Aorta (tissue), 5 donors: ENCODE measurements at regions not wholly inside any gene's neighbourhood (a gene's known extent, or its start where the extent isn't known, plus 50 kb on each side); places are given as distances from the start of the nearest gene placed in this dataset.

Source experiments
- ATAC-seq: fragments of 200-7000 bp; cut with Tn5 transposase; one replicate; pipeline ENCODE4 v1.9.1; 2022; ENCODE audit warnings: moderate library complexity; ENCODE audit not compliant: low FRiP score
- DNase-seq, 2 donors: peaks; one replicate each; pipeline ENCODE4 v3.0.0-alpha.2; 2020
- H3K27ac ChIP-seq, 2 donors: one replicate each; pipeline ENCODE4 v1.5.1; 2013; ENCODE audit warnings: low read length in 2 of 2, mild to moderate bottlenecking in 2 of 2, moderate library complexity in 2 of 2, control low read depth in 1 of 2, inconsistent platforms in 1 of 2, low read depth in 1 of 2
- H3K27me3 ChIP-seq, 2 donors: one replicate each; pipeline ENCODE4 v1.6.1; 2013; ENCODE audit warnings: control low read depth in 1 of 2, low read length in 1 of 2, mild to moderate bottlenecking in 1 of 2, moderate library complexity in 1 of 2; ENCODE audit not compliant: insufficient read depth in 2 of 2, control insufficient read depth in 1 of 2
- H3K36me3 ChIP-seq, 2 donors: one replicate each; pipeline ENCODE4 v1.6.1; 2013; ENCODE audit warnings: control low read depth in 1 of 2, low read length in 1 of 2, mild to moderate bottlenecking in 1 of 2; ENCODE audit not compliant: insufficient read depth in 2 of 2, control insufficient read depth in 1 of 2
- H3K4me1 ChIP-seq, 2 donors: one replicate each; pipeline ENCODE4 v1.6.1; 2013; ENCODE audit warnings: low read length in 2 of 2, control low read depth in 1 of 2, mild to moderate bottlenecking in 1 of 2, moderate library complexity in 1 of 2; ENCODE audit not compliant: insufficient read depth in 2 of 2, control insufficient read depth in 1 of 2
- H3K4me3 ChIP-seq, 2 donors: one replicate each; pipeline ENCODE4 v1.5.1; 2013; ENCODE audit warnings: low read length in 2 of 2, control low read depth in 1 of 2, mild to moderate bottlenecking in 1 of 2
- H3K9me3 ChIP-seq: one replicate; pipeline ENCODE4 v1.6.1; 2013; ENCODE audit warnings: mild to moderate bottlenecking, low read length; ENCODE audit not compliant: control insufficient read depth
- WGBS, 2 donors: extraction: QIAGEN DNeasy Blood & Tissue Kit; methylation state at CpG; one replicate each; pipeline ENCODE4 v1.1.7; 2013; 5-methylcytosine and 5-hydroxymethylcytosine counted together
- intact Hi-C, 2 donors: fragments of 100-400 bp; cut with DNase I; formaldehyde crosslinking; loops; one replicate each; pipeline versions ENCODE4 v1.14.2 to v1.15.0; 2022
- donor health status: healthy with polysubstance abuse.
- donor health status: Bipolar disorder and iron deficiency.
- donor health status: DM: no; HTN: no; CAD: no.
- donor health status: DM: no; HTN: no; CAD: no.
- donor health status: DM: yes; HTN: yes; CAD: no.

GRCh38 chr13:97135883-97136282, 86.2 kb upstream of the MBNL2 start:
- H3K27me3 ChIP-seq = no peaks in the 10 kb centered on the region
- ATAC-seq = no peak
- DNase-seq = no peak
- no peak overlapping the region for H3K27ac ChIP-seq
- H3K4me3 ChIP-seq = no peak overlapping the region
- H3K36me3 ChIP-seq = no peaks in the 10 kb centered on the region
- WGBS, 2 donors = 57 to 63% methylated on average over 4 of the region's 4 CpGs
- H3K4me1 ChIP-seq = no peaks in the 10 kb centered on the region
- intact Hi-C loops = no loop called here
- no peaks in the 10 kb centered on the region for H3K9me3 ChIP-seq

GRCh38 chr13:97136418-97136817, 85.7 kb upstream of the MBNL2 start:
- DNase-seq (no peak), ATAC-seq (no peak)
- Histone ChIP-seq H3K9me3 (no peaks in the 10 kb centered on the region), H3K36me3 (no peaks in the 10 kb centered on the region), H3K27me3 (no peaks in the 10 kb centered on the region), H3K4me3 (no peak overlapping the region), H3K4me1 (no peaks in the 10 kb centered on the region), H3K27ac (no peak overlapping the region)
- WGBS, 2 donors = 28 to 33% methylated on average over 3 of the region's 3 CpGs
- intact Hi-C loops = no loop called here

- ATAC-seq (no peak), DNase-seq (no peak)
- no peaks in the 10 kb centered on the region for H3K36me3 ChIP-seq
- intact Hi-C loops = no loop called here
- no peaks in the 10 kb centered on the region for H3K27me3 ChIP-seq
- no peak overlapping the region for H3K27ac ChIP-seq
- no peaks in the 10 kb centered on the region for H3K9me3 ChIP-seq
- no peak overlapping the region for H3K4me3 ChIP-seq
- 91 to 93% methylated on average over 3 of the region's 3 CpGs for WGBS, 2 donors
- H3K4me1 ChIP-seq = no peaks in the 10 kb centered on the region
Measured at GRCh38 chr13:97139691-97140090, 82.4 kb upstream of the MBNL2 start.

- no peak for ATAC-seq
- H3K9me3 ChIP-seq = no peaks in the 10 kb centered on the region
- WGBS, 2 donors = 88 to 89% methylated on average over 6 of the region's 6 CpGs
- H3K36me3 ChIP-seq = no peaks in the 10 kb centered on the region
- intact Hi-C loops = no loop called here
- no peaks in the 10 kb centered on the region for H3K4me1 ChIP-seq
- H3K4me3 ChIP-seq = no peak overlapping the region
- H3K27me3 ChIP-seq = no peaks in the 10 kb centered on the region
- H3K27ac ChIP-seq = no peak overlapping the region
- no peak for DNase-seq
Measured at GRCh38 chr13:97140131-97140530, 82.0 kb upstream of the MBNL2 start.

- DNase-seq (no peak), ATAC-seq (no peak)
- Histone ChIP-seq H3K4me3 (no peak overlapping the region), H3K9me3 (no peaks in the 10 kb centered on the region), H3K36me3 (no peaks in the 10 kb centered on the region), H3K4me1 (no peaks in the 10 kb centered on the region), H3K27me3 (no peaks in the 10 kb centered on the region), H3K27ac (no peak overlapping the region)
- WGBS, 2 donors = 63 to 71% methylated on average over 3 of the region's 3 CpGs
- intact Hi-C loops = no loop called here
Measured at GRCh38 chr13:97140611-97141010, 81.5 kb upstream of the MBNL2 start.

GRCh38 chr13:97141097-97141496, 81.0 kb upstream of the MBNL2 start:
- H3K27me3 ChIP-seq = no peaks in the 10 kb centered on the region
- DNase-seq = no peak
- intact Hi-C loops = no loop called here
- no peaks in the 10 kb centered on the region for H3K9me3 ChIP-seq
- H3K4me3 ChIP-seq = no peak overlapping the region
- no peak overlapping the region for H3K27ac ChIP-seq
- WGBS, 2 donors = 85 to 87% methylated on average over 3 of the region's 3 CpGs
- ATAC-seq = no peak
- no peaks in the 10 kb centered on the region for H3K4me1 ChIP-seq
- H3K36me3 ChIP-seq = no peaks in the 10 kb centered on the region

- H3K27me3 ChIP-seq = no peaks in the 10 kb centered on the region
- 8% methylated on average over 5 of the region's 5 CpGs for WGBS, 2 donors
- DNase-seq = no peak
- H3K4me3 ChIP-seq = no peak overlapping the region
- no peaks in the 10 kb centered on the region for H3K36me3 ChIP-seq
- H3K9me3 ChIP-seq = no peaks in the 10 kb centered on the region
- peak; percentile 83 for ATAC-seq
- H3K27ac ChIP-seq = no peak overlapping the region
- H3K4me1 ChIP-seq = no peaks in the 10 kb centered on the region
- intact Hi-C loops = no loop called here
Measured at GRCh38 chr13:97141564-97142005, 80.5 kb upstream of the MBNL2 start.

GRCh38 chr13:97142452-97142851, 79.7 kb upstream of the MBNL2 start:
- WGBS, 2 donors = 77 to 82% methylated on average over 8 of the region's 8 CpGs
- peak; percentile 31 for ATAC-seq
- Histone ChIP-seq H3K4me3 (no peak overlapping the region), H3K4me1 (no peaks in the 10 kb centered on the region), H3K27me3 (no peaks in the 10 kb centered on the region), H3K27ac (no peak overlapping the region), H3K9me3 (no peaks in the 10 kb centered on the region), H3K36me3 (no peaks in the 10 kb centered on the region)
- DNase-seq = no peak
- intact Hi-C loops = no loop called here

- ATAC-seq (no peak), DNase-seq (no peak)
- WGBS, 2 donors = 97 to 98% methylated on average over 2 of the region's 2 CpGs
- H3K9me3 ChIP-seq = no peaks in the 10 kb centered on the region
- no peaks in the 10 kb centered on the region for H3K36me3 ChIP-seq
- no peak overlapping the region for H3K27ac ChIP-seq
- no peaks in the 10 kb centered on the region for H3K27me3 ChIP-seq
- intact Hi-C loops = no loop called here
- no peak overlapping the region for H3K4me3 ChIP-seq
- peaks cover 0 to 2% of the 10 kb centered on the region in 2 donors for H3K4me1 ChIP-seq
Measured at GRCh38 chr13:97145057-97145456, 77.1 kb upstream of the MBNL2 start.
